Stomach (tissue), 8 donors: ENCODE measurements at regions not wholly inside any gene's neighbourhood (a gene's known extent, or its start where the extent isn't known, plus 50 kb on each side); places are given as distances from the start of the nearest gene placed in this dataset.

Source experiments
- DNase-seq, 2 donors: peaks; one replicate each; pipeline versions ENCODE4 v3.0.0 to v3.0.0-alpha.2; 2013 to 2019
- H3K27ac ChIP-seq, 5 donors: fragments of 200-600 bp in 4 of 5; sonication (generic) in 4 of 5; one replicate each; pipeline ENCODE4 v1.5.1; 2013 to 2019; ENCODE audit warnings: mild to moderate bottlenecking in 1 of 5, moderate library complexity in 1 of 5
- H3K27me3 ChIP-seq, 3 donors: fragments of 200-600 bp; sonication (generic); one replicate each; pipeline ENCODE4 v1.5.1; 2017 to 2019; ENCODE audit warnings: mixed run types in 1 of 3
- H3K36me3 ChIP-seq, 4 donors: fragments of 200-600 bp; sonication (generic); 1 replicate in 3 of 4; 2 replicates in 1 of 4; pipeline ENCODE4 v1.5.1; 2016 to 2019
- H3K4me1 ChIP-seq, 4 donors: fragments of 200-600 bp; sonication (generic); one replicate each; pipeline ENCODE4 v1.5.1; 2016 to 2019
- H3K4me3 ChIP-seq, 4 donors: fragments of 200-600 bp; sonication (generic) in 3 of 4; one replicate each; pipeline ENCODE4 v1.5.1; 2016 to 2019; ENCODE audit warnings: mild to moderate bottlenecking in 1 of 4
- H3K9me3 ChIP-seq, 4 donors: fragments of 200-600 bp; sonication (generic); one replicate each; pipeline ENCODE4 v1.5.1; 2016 to 2019
- EP300 ChIP-seq: sonication (generic); formaldehyde crosslinking; IDR thresholded peaks from one replicate; pipeline ENCODE4 v1.6.1; 2017; ENCODE audit warnings: antibody characterized with exemption
- POLR2A ChIP-seq, 4 donors: fragments of 450-650 bp; IDR thresholded peaks; one replicate each; pipeline ENCODE4 v1.6.1; 2016; ENCODE audit warnings: antibody characterized with exemption in 4 of 4, control low read depth in 2 of 4, mild to moderate bottlenecking in 1 of 4, moderate library complexity in 1 of 4
- POLR2AphosphoS5 ChIP-seq, 3 donors: sonication (generic); formaldehyde crosslinking; IDR thresholded peaks; one replicate each; pipeline ENCODE4 v1.6.1; 2016; ENCODE audit warnings: antibody characterized with exemption in 3 of 3
- WGBS, 5 donors: extraction: QIAGEN DNeasy Blood & Tissue Kit in 3 of 5; methylation state at CpG; one replicate each; pipeline versions ENCODE4 v1.1.5 to v1.1.7; 2013 to 2018; 5-methylcytosine and 5-hydroxymethylcytosine counted together
- intact Hi-C: fragments of 100-400 bp; cut with DNase I; formaldehyde crosslinking; loops from one replicate; pipeline ENCODE4 v1.15.1; 2023; ENCODE audit warnings: low total_unique reads
- TF ChIP-seq, protein P1 (sequence below), 7 experiments: fragments of 450-650 bp in 4 of 7; fragments of 200-600 bp in 3 of 7; sonication (generic) in 3 of 7; IDR thresholded peaks; one replicate each; pipeline ENCODE4 v1.5.1; 2016 to 2019; ENCODE audit warnings: antibody characterized with exemption in 7 of 7, control low read depth in 2 of 7, mild to moderate bottlenecking in 1 of 7
- donor health status: healthy with polysubstance abuse.
- donor health status: Bipolar disorder and iron deficiency.
- donor health status: healthy.

DNA sequence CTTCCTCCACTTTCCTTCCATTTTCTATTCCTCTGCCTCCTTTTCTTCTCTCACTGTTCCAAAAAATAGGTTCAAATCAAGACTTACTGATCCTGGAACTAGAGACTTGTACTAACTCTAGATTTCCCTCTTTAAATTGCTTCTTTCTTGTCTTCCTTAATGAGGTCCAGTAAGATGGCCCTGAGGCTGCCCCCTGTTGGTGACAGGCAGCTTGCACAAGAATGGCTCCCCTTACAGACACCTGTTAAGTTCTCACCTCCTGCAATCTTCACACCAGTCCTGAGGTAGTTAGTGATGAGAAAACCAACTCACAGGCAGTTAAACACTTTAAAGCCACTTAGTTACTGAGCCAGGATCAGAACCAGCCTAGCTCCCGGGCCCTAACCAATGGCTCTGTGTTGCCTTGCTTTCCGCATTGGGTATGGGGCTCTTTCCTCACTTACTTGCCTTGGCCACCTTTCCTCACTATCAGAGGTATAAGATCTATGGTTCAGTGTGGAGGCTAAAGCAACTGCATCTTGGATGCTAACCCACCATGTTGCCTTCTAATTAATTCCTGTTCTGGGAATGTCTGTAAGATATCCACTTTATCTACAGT, 130.6 kb downstream of the AKAIN1 start:
- Histone ChIP-seq H3K4me3 (no peak overlapping the region), H3K4me1 (no peaks in the 10 kb centered on the region), H3K9me3 (no peaks in the 10 kb centered on the region), H3K36me3 (no peaks in the 10 kb centered on the region), H3K27ac (no peak overlapping the region), H3K27me3 (no peaks in the 10 kb centered on the region)
- 96 to 100% (median 99%) methylated on average over 2 of the region's 2 CpGs for whole genome bisulfite sequencing, 5 donors
- intact Hi-C loops = no loop called here
- DNase-seq = no peak
- no peak for TF ChIP-seq POLR2AphosphoS5 (IDR thresholded peaks at IDR 0.05)
- TF ChIP-seq, protein P1, sequence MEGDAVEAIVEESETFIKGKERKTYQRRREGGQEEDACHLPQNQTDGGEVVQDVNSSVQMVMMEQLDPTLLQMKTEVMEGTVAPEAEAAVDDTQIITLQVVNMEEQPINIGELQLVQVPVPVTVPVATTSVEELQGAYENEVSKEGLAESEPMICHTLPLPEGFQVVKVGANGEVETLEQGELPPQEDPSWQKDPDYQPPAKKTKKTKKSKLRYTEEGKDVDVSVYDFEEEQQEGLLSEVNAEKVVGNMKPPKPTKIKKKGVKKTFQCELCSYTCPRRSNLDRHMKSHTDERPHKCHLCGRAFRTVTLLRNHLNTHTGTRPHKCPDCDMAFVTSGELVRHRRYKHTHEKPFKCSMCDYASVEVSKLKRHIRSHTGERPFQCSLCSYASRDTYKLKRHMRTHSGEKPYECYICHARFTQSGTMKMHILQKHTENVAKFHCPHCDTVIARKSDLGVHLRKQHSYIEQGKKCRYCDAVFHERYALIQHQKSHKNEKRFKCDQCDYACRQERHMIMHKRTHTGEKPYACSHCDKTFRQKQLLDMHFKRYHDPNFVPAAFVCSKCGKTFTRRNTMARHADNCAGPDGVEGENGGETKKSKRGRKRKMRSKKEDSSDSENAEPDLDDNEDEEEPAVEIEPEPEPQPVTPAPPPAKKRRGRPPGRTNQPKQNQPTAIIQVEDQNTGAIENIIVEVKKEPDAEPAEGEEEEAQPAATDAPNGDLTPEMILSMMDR (IDR thresholded peaks at IDR 0.05) = no peak
- TF ChIP-seq POLR2A (IDR thresholded peaks at IDR 0.05) = no peak
- no peak for TF ChIP-seq EP300

DNA sequence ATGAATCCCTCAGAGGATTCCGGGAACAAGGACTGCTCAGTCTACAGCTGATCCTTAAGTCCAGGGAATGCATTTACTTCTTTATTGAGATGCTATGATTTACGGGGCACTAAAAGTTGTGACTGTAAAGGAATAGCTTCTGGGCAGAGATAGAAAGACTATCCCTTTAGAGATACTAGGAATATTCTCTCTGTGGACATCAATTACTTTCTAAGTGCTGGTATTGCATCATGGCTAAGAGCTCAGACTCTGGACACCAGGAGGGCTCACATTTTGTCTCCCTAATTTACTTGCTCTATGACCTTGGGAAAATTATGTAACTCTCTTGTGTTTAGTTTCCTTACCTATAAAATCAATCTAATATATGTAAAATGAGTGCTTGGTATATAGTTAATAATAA, 131.4 kb downstream of the AKAIN1 start:
- intact Hi-C loops = no loop called here
- no peak for TF ChIP-seq EP300
- no peak for TF ChIP-seq POLR2AphosphoS5 (IDR thresholded peaks at IDR 0.05)
- no peak for TF ChIP-seq POLR2A (IDR thresholded peaks at IDR 0.05)
- TF ChIP-seq, protein P1 (IDR thresholded peaks at IDR 0.05) = no peak
- Histone ChIP-seq H3K27ac (no peak overlapping the region), H3K36me3 (no peaks in the 10 kb centered on the region), H3K9me3 (no peaks in the 10 kb centered on the region), H3K27me3 (no peaks in the 10 kb centered on the region), H3K4me3 (no peak overlapping the region), H3K4me1 (no peaks in the 10 kb centered on the region)
- DNase-seq = no peak
- WGBS, 5 donors = 87 to 96% (median 93%) methylated on average over 2 of the region's 2 CpGs

DNA sequence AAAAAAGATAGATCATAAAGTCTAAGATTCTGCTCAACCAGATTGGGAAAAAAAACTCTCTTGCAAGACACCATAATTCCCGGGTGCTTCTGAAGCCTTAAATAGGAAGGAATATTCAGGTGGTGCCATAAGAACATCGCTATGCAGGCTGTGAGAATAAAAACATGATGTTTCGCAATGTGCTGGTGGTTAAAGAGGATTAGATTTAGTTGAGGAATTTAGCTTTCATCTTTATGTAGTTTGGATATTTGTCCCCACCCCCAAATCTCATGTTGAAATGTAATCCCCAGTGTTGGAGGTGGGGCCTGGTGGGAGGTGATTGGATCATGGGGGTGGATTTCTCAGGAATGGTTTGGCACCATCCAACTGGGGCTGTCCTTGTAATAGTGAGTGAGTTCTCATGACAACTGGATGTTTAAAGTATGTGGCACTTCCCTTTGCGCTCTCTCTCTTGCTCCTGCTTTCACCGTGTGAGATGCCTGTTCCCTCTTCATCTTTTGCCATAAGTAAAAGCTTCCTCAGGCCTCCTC, 132.2 kb downstream of the AKAIN1 start:
- WGBS, 5 donors = 84 to 90% (median 89%) methylated on average over 5 of the region's 5 CpGs
- DNase-seq = no peak
- no peak overlapping the region for H3K4me3 ChIP-seq
- no peaks in the 10 kb centered on the region for H3K9me3 ChIP-seq
- intact Hi-C loops = no loop called here
- no peaks in the 10 kb centered on the region for H3K4me1 ChIP-seq
- H3K27ac ChIP-seq = no peak overlapping the region
- TF ChIP-seq POLR2A (IDR thresholded peaks at IDR 0.05) = no peak
- TF ChIP-seq, protein P1 (IDR thresholded peaks at IDR 0.05) = no peak
- TF ChIP-seq EP300 = no peak
- no peak for TF ChIP-seq POLR2AphosphoS5 (IDR thresholded peaks at IDR 0.05)
- H3K36me3 ChIP-seq = no peaks in the 10 kb centered on the region
- H3K27me3 ChIP-seq = no peaks in the 10 kb centered on the region

DNA sequence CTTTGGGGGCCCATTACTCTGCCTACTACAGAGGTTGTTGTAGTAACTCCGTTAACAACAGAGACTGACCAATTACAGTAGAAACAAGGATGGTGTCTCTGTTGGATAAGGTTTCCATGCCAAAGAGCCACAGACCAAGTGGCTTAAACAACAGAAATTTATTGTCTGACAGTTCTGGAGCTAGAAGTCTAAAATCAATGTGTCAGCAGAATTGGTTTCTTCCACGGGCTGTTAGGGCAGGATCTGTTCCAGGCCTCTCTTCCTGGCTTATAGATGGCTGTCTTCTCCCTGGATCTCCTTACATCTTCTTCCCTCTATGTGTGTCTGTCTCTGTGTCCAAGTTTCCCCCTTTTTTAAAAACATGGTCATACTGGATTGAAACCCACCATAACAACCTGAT, 135.3 kb downstream of the AKAIN1 start:
- 71 to 78% (median 76%) methylated on average over 2 of the region's 2 CpGs for WGBS, 5 donors
- H3K4me3 ChIP-seq = no peak overlapping the region
- H3K36me3 ChIP-seq = no peaks in the 10 kb centered on the region
- intact Hi-C loops = no loop called here
- DNase-seq = no peak
- no peak overlapping the region for H3K27ac ChIP-seq
- TF ChIP-seq, protein P1 (IDR thresholded peaks at IDR 0.05) = no peak
- TF ChIP-seq POLR2AphosphoS5 (IDR thresholded peaks at IDR 0.05) = no peak
- no peak for TF ChIP-seq POLR2A (IDR thresholded peaks at IDR 0.05)
- TF ChIP-seq EP300 = no peak
- H3K27me3 ChIP-seq = no peaks in the 10 kb centered on the region
- H3K9me3 ChIP-seq = no peaks in the 10 kb centered on the region
- H3K4me1 ChIP-seq = no peaks in the 10 kb centered on the region
